GM10266 (cell line): ENCODE measurements at regions not wholly inside any gene's neighbourhood (a gene's known extent, or its start where the extent isn't known, plus 50 kb on each side); places are given as distances from the start of the nearest gene placed in this dataset.

Experiments
- DNase-seq: peaks from one replicate; pipeline ENCODE4 v3.0.0; 2012; ENCODE audit errors: extremely low spot score
- CTCF ChIP-seq: IDR thresholded peaks from 2 replicates; pipeline ENCODE4 v1.5.1; 2012; ENCODE audit warnings: mild to moderate bottlenecking, low read depth; ENCODE audit not compliant: control insufficient read depth, insufficient read depth; ENCODE audit errors: missing control alignments

- TF ChIP-seq CTCF: no peak
- no peak for DNase-seq
Observed at GRCh38 chr15:100788418-100789105, 91.1 kb upstream of the ALDH1A3 start.

- DNase-seq: no peak
Observed at GRCh38 chr15:100790786-100791265, 88.8 kb upstream of the ALDH1A3 start.

GRCh38 chr15:100794008-100794407, 85.6 kb upstream of the ALDH1A3 start:
- DNase-seq: no peak
- TF ChIP-seq CTCF: no peak

More at GRCh38 chr15:100790786-100791265, 88.8 kb upstream of the ALDH1A3 start:
- TF ChIP-seq CTCF: no peak

GRCh38 chr15:100801256-100801900, 78.3 kb upstream of the ALDH1A3 start:
- TF ChIP-seq CTCF: no peak
- DNase-seq: no peak

- no peak for DNase-seq
- TF ChIP-seq CTCF: no peak
Observed at GRCh38 chr15:100802421-100803170, 77.0 kb upstream of the ALDH1A3 start.

- TF ChIP-seq CTCF: no peak
- no peak for DNase-seq
Observed at GRCh38 chr15:100803171-100803440, 76.5 kb upstream of the ALDH1A3 start.

- DNase-seq: no peak
- TF ChIP-seq CTCF: no peak
Observed at GRCh38 chr15:100806157-100806556, 73.5 kb upstream of the ALDH1A3 start.
